IMR-90 (cell line): ENCODE measurements at regions not wholly inside any gene's neighbourhood (a gene's known extent, or its start where the extent isn't known, plus 50 kb on each side); places are given as distances from the start of the nearest gene placed in this dataset.

Experiments used
- SMC3 ChIP-seq: fragments of 150-350 bp; IDR thresholded peaks from 2 replicates; pipeline ENCODE4 v1.6.1; 2016; ENCODE audit warnings: low read depth, mild to moderate bottlenecking, antibody characterized with exemption, low read length, moderate library complexity
- TF ChIP-seq, protein P1 (sequence below): conservative IDR thresholded peaks from 2 replicates; pipeline ENCODE4 v1.5.1; 2012; ENCODE audit warnings: mild to moderate bottlenecking, low read depth, low read length, improper control_type of control experiment

DNA sequence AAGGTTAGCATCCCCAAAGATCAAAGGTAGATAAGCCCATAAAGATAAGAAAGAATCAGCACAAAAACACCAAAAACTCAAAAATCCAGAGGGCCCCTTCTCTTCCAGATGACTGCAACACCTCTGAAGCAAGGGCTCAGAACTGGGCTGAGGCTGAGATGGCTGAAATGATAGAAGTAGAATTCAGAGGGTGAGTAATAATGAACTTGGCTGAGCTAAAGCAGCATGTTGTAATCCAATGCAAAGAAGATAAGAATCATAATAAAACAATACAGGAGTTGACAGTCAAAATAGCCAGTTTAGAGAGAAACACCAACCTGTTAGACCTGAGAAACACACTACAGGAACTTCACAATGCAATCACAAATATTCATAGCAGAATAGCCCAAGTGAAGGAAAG is 406.9 kb upstream of the CXADR start:
- TF ChIP-seq, protein P1, sequence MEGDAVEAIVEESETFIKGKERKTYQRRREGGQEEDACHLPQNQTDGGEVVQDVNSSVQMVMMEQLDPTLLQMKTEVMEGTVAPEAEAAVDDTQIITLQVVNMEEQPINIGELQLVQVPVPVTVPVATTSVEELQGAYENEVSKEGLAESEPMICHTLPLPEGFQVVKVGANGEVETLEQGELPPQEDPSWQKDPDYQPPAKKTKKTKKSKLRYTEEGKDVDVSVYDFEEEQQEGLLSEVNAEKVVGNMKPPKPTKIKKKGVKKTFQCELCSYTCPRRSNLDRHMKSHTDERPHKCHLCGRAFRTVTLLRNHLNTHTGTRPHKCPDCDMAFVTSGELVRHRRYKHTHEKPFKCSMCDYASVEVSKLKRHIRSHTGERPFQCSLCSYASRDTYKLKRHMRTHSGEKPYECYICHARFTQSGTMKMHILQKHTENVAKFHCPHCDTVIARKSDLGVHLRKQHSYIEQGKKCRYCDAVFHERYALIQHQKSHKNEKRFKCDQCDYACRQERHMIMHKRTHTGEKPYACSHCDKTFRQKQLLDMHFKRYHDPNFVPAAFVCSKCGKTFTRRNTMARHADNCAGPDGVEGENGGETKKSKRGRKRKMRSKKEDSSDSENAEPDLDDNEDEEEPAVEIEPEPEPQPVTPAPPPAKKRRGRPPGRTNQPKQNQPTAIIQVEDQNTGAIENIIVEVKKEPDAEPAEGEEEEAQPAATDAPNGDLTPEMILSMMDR, result no peak
- no peak for TF ChIP-seq SMC3
